ENCODE measurements at regions not wholly inside any gene's neighbourhood (a gene's known extent, or its start where the extent isn't known, plus 50 kb on each side); places are given as distances from the start of the nearest gene placed in this dataset.

- Histone ChIP-seq H3K27me3 (ENCODE audit: control insufficient read depth in 1 of 2, insufficient read depth in 2 of 2, low read length in 2 of 2) (no peaks in the 10 kb centered on the region), H3K27ac (ENCODE audit: low read depth in 2 of 2, low read length in 1 of 2) (no peak overlapping the region), H3K36me3 (ENCODE audit: control insufficient read depth in 2 of 2, insufficient read depth in 2 of 2, low read length in 1 of 2) (no peaks in the 10 kb centered on the region), H3K4me1 (ENCODE audit: control insufficient read depth in 2 of 2, insufficient read depth in 2 of 2, low read length in 1 of 2) (no peaks in the 10 kb centered on the region), H3K4me3 (ENCODE audit: low read depth in 1 of 2, low read length in 2 of 2) (no peak overlapping the region), H3K9me3 (ENCODE audit: control insufficient read depth in 2 of 2, insufficient read depth in 1 of 2, low read depth in 1 of 2, low read length in 1 of 2) (no peaks in the 10 kb centered on the region)
- WGBS, 2 donors, result 81 to 82% methylated on average over 6 of the region's 6 CpGs
Observed at GRCh38 chr6:156508923-156509322, 268.3 kb upstream of the ARID1B start.

DNA sequence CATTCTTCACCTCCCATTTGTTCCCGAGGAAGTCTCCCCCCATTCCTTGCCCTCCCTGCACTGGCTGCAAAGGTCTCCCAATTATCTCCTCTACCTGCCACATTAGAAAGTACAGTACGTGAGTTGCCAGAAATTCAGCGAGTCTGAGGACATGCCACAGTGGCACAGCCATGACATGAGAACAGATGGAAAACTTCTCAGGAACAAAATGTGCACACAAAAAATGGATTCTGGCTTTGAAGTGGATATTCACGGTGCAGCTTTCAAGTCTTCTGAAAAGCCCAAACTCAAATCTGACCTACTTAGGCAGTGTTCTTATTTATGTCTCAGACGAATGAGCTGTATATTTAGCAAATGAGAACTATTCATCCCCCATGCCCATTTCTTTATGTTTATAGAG lies 269.1 kb upstream of the ARID1B start:
- Histone ChIP-seq H3K27ac (ENCODE audit: low read depth in 2 of 2, low read length in 1 of 2) (no peak overlapping the region), H3K4me3 (ENCODE audit: low read depth in 1 of 2, low read length in 2 of 2) (no peak overlapping the region), H3K36me3 (ENCODE audit: control insufficient read depth in 2 of 2, insufficient read depth in 2 of 2, low read length in 1 of 2) (no peaks in the 10 kb centered on the region), H3K9me3 (ENCODE audit: control insufficient read depth in 2 of 2, insufficient read depth in 1 of 2, low read depth in 1 of 2, low read length in 1 of 2) (no peaks in the 10 kb centered on the region), H3K4me1 (ENCODE audit: control insufficient read depth in 2 of 2, insufficient read depth in 2 of 2, low read length in 1 of 2) (no peaks in the 10 kb centered on the region), H3K27me3 (ENCODE audit: control insufficient read depth in 1 of 2, insufficient read depth in 2 of 2, low read length in 2 of 2) (no peaks in the 10 kb centered on the region)
- 70 to 71% methylated on average over 5 of the region's 5 CpGs for WGBS, 2 donors

DNA sequence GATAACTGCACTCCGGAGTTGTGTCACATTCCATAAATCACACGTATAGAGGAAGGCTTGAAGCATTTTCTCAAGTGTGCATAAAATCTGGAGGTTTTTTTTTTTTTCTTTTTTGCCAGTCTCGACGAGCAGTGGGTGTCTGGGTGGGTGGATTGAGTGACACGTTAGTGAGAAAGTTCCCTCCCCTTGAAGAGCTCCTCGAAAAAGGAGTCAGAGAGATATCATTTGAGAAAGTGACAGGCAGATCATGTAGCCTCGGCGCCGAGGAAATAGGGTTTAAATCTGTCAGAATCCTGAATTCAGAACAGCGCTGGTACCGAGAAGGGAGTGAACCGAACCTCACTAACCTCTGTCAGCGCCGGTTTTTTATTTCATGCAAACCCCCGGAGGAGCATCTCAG lies 269.5 kb upstream of the ARID1B start:
- H3K4me3 ChIP-seq (ENCODE audit: low read depth in 1 of 2, low read length in 2 of 2), result no peak overlapping the region
- no peaks in the 10 kb centered on the region for H3K36me3 ChIP-seq (ENCODE audit: control insufficient read depth in 2 of 2, insufficient read depth in 2 of 2, low read length in 1 of 2)
- 80 to 87% methylated on average over 15 of the region's 15 CpGs for WGBS, 2 donors
- no peaks in the 10 kb centered on the region for H3K9me3 ChIP-seq (ENCODE audit: control insufficient read depth in 2 of 2, insufficient read depth in 1 of 2, low read depth in 1 of 2, low read length in 1 of 2)
- no peaks in the 10 kb centered on the region for H3K27me3 ChIP-seq (ENCODE audit: control insufficient read depth in 1 of 2, insufficient read depth in 2 of 2, low read length in 2 of 2)
- no peak overlapping the region for H3K27ac ChIP-seq (ENCODE audit: low read depth in 2 of 2, low read length in 1 of 2)
- no peaks in the 10 kb centered on the region for H3K4me1 ChIP-seq (ENCODE audit: control insufficient read depth in 2 of 2, insufficient read depth in 2 of 2, low read length in 1 of 2)

DNA sequence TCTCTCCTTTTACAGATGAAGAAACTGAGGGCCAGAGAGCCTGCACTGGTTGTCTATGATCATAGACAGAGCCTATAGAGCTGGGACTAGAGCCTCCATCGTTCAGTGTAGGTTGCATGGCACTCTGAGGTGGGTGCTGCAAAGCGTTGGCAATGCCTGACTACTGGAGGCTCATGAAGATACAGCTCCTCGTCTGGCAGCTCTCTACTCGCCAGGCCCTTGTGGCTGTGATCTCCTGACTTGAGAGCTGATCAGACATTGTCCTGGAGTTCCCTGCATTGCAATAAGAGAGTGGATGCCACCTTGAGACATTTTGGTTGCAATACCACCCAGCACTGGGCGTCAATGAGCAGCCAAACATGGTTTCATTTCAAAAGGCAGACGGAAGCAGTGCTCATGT lies 270.1 kb upstream of the ARID1B start:
- Histone ChIP-seq H3K9me3 (ENCODE audit: control insufficient read depth in 2 of 2, insufficient read depth in 1 of 2, low read depth in 1 of 2, low read length in 1 of 2) (no peaks in the 10 kb centered on the region), H3K27ac (ENCODE audit: low read depth in 2 of 2, low read length in 1 of 2) (no peak overlapping the region), H3K27me3 (ENCODE audit: control insufficient read depth in 1 of 2, insufficient read depth in 2 of 2, low read length in 2 of 2) (no peaks in the 10 kb centered on the region), H3K4me1 (ENCODE audit: control insufficient read depth in 2 of 2, insufficient read depth in 2 of 2, low read length in 1 of 2) (no peaks in the 10 kb centered on the region), H3K36me3 (ENCODE audit: control insufficient read depth in 2 of 2, insufficient read depth in 2 of 2, low read length in 1 of 2) (no peaks in the 10 kb centered on the region), H3K4me3 (ENCODE audit: low read depth in 1 of 2, low read length in 2 of 2) (no peak overlapping the region)
- 74 to 78% methylated on average over 6 of the region's 6 CpGs for WGBS, 2 donors

DNA sequence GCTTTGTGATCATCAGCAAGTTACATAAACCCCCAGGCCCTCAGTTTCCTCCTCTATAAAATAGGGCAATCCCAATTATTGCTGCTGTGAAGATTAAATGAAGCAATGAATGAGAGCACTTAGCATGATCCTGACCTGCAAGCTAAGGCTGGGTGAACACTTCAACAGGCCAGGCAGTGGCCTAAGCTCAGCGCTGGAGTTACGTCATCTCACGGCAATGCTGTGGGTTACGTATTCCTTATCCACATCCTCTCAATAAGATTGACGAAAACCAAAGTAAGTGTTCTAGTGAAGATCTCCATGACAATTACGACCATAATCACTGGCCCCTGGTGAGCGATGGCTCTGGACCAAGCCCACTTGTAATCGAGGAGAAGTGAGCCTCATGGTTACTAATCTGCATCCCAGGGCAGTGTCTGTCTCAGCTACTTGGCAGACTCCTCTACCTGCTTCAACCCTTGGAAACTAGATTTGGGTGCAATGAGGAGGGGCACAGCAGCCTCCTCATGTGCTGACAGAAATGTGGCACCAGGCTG lies 274.1 kb upstream of the ARID1B start:
- Histone ChIP-seq H3K9me3 (ENCODE audit: control insufficient read depth in 2 of 2, insufficient read depth in 1 of 2, low read depth in 1 of 2, low read length in 1 of 2) (no peaks in the 10 kb centered on the region), H3K4me1 (ENCODE audit: control insufficient read depth in 2 of 2, insufficient read depth in 2 of 2, low read length in 1 of 2) (no peaks in the 10 kb centered on the region), H3K36me3 (ENCODE audit: control insufficient read depth in 2 of 2, insufficient read depth in 2 of 2, low read length in 1 of 2) (no peaks in the 10 kb centered on the region), H3K27me3 (ENCODE audit: control insufficient read depth in 1 of 2, insufficient read depth in 2 of 2, low read length in 2 of 2) (no peaks in the 10 kb centered on the region), H3K4me3 (ENCODE audit: low read depth in 1 of 2, low read length in 2 of 2) (no peak overlapping the region), H3K27ac (ENCODE audit: low read depth in 2 of 2, low read length in 1 of 2) (no peak overlapping the region)
- 89 to 95% methylated on average over 8 of the region's 8 CpGs for WGBS, 2 donors

DNA sequence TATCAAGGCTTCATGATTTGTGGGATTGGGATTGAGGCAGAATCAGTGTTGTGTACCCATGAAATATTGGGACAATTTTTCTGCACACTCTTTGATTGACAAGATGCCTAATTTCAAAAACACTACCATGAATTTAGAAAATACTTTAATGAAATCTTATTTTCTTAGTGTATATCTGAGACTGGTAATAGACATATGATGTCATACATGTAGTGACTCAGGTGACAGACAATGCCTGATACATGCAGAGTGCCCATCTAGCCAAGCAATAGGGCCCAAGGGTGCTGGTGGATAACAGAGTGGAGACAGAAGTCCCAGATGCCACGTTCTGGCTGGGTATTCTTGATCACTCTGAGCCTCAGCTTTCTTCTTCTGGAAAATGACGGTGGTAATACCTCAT lies 279.6 kb upstream of the ARID1B start:
- no peaks in the 10 kb centered on the region for H3K36me3 ChIP-seq (ENCODE audit: control insufficient read depth in 2 of 2, insufficient read depth in 2 of 2, low read length in 1 of 2)
- no peaks in the 10 kb centered on the region for H3K4me1 ChIP-seq (ENCODE audit: control insufficient read depth in 2 of 2, insufficient read depth in 2 of 2, low read length in 1 of 2)
- peaks cover 0 to 3% of the 10 kb centered on the region in 2 donors for H3K27me3 ChIP-seq (ENCODE audit: control insufficient read depth in 1 of 2, insufficient read depth in 2 of 2, low read length in 2 of 2)
- 81 to 83% methylated on average over 2 of the region's 2 CpGs for WGBS, 2 donors
- H3K9me3 ChIP-seq (ENCODE audit: control insufficient read depth in 2 of 2, insufficient read depth in 1 of 2, low read depth in 1 of 2, low read length in 1 of 2), result no peaks in the 10 kb centered on the region
- H3K4me3 ChIP-seq (ENCODE audit: low read depth in 1 of 2, low read length in 2 of 2), result no peak overlapping the region
- no peak overlapping the region for H3K27ac ChIP-seq (ENCODE audit: low read depth in 2 of 2, low read length in 1 of 2)

GRCh38 chr6:156487877-156488276 lies 289.3 kb upstream of the ARID1B start:
- 68 to 72% methylated on average over 2 of the region's 2 CpGs for WGBS, 2 donors
- Histone ChIP-seq H3K36me3 (ENCODE audit: control insufficient read depth in 2 of 2, insufficient read depth in 2 of 2, low read length in 1 of 2) (no peaks in the 10 kb centered on the region), H3K4me1 (ENCODE audit: control insufficient read depth in 2 of 2, insufficient read depth in 2 of 2, low read length in 1 of 2) (no peaks in the 10 kb centered on the region), H3K9me3 (ENCODE audit: control insufficient read depth in 2 of 2, insufficient read depth in 1 of 2, low read depth in 1 of 2, low read length in 1 of 2) (no peaks in the 10 kb centered on the region), H3K27me3 (ENCODE audit: control insufficient read depth in 1 of 2, insufficient read depth in 2 of 2, low read length in 2 of 2) (no peaks in the 10 kb centered on the region), H3K4me3 (ENCODE audit: low read depth in 1 of 2, low read length in 2 of 2) (no peak overlapping the region), H3K27ac (ENCODE audit: low read depth in 2 of 2, low read length in 1 of 2) (no peak overlapping the region)

DNA sequence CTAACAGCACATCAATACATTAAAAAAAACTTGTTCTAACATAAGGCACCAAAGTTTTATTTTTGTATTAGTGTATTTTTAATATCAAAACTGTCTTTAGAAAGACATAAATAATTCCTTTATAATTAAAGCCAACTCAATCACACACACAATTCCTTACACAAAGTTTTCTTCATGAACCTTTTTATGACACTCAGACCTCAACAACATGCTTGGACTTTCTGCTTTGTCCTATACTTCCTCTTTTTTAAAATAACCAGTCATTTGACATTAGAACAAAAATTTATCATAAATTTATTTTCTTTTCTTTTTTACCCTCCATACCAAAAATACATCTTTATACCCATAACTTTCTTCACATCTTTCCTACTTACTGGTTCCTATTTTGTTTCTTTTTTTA lies 292.0 kb upstream of the ARID1B start:
- Histone ChIP-seq H3K4me3 (ENCODE audit: low read depth in 1 of 2, low read length in 2 of 2) (no peak overlapping the region), H3K36me3 (ENCODE audit: control insufficient read depth in 2 of 2, insufficient read depth in 2 of 2, low read length in 1 of 2) (no peaks in the 10 kb centered on the region), H3K4me1 (ENCODE audit: control insufficient read depth in 2 of 2, insufficient read depth in 2 of 2, low read length in 1 of 2) (no peaks in the 10 kb centered on the region), H3K9me3 (ENCODE audit: control insufficient read depth in 2 of 2, insufficient read depth in 1 of 2, low read depth in 1 of 2, low read length in 1 of 2) (no peaks in the 10 kb centered on the region), H3K27ac (ENCODE audit: low read depth in 2 of 2, low read length in 1 of 2) (no peak overlapping the region), H3K27me3 (ENCODE audit: control insufficient read depth in 1 of 2, insufficient read depth in 2 of 2, low read length in 2 of 2) (no peaks in the 10 kb centered on the region)

DNA sequence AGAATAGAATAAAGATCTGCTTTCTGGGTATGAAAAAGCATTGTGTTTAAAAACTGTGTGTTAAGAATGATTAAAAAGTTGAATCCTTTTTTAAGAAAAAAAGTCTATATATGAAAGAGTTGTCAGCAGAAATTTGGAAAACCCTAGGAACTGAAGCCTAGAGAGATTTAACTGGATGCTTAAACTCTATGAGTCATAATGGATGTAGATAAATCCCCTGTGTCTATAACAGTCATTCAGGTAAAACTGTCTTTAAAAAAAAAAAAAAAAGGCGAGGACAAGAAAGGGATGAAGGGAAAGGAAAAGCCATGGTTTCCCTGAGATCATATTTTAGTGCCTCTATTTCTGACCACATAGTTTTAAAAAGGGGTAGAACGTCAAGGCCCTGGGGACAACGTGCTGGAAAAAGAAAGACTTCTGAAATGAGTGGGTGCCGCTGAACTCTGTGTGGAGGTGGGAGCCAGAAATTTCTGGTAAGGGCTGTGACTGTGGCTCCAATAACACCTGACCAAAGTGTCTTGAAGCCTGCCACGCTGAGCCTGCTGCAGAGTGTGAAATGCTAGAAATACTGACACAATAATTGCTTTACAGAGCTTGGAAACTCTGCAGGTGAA lies 302.6 kb upstream of the ARID1B start:
- Histone ChIP-seq H3K9me3 (ENCODE audit: control insufficient read depth in 2 of 2, insufficient read depth in 1 of 2, low read depth in 1 of 2, low read length in 1 of 2) (no peaks in the 10 kb centered on the region), H3K27me3 (ENCODE audit: control insufficient read depth in 1 of 2, insufficient read depth in 2 of 2, low read length in 2 of 2) (no peaks in the 10 kb centered on the region), H3K36me3 (ENCODE audit: control insufficient read depth in 2 of 2, insufficient read depth in 2 of 2, low read length in 1 of 2) (no peaks in the 10 kb centered on the region), H3K4me1 (ENCODE audit: control insufficient read depth in 2 of 2, insufficient read depth in 2 of 2, low read length in 1 of 2) (no peaks in the 10 kb centered on the region), H3K4me3 (ENCODE audit: low read depth in 1 of 2, low read length in 2 of 2) (no peak overlapping the region), H3K27ac (ENCODE audit: low read depth in 2 of 2, low read length in 1 of 2) (no peak overlapping the region)
- 69 to 80% methylated on average over 5 of the region's 5 CpGs for WGBS, 2 donors

DNA sequence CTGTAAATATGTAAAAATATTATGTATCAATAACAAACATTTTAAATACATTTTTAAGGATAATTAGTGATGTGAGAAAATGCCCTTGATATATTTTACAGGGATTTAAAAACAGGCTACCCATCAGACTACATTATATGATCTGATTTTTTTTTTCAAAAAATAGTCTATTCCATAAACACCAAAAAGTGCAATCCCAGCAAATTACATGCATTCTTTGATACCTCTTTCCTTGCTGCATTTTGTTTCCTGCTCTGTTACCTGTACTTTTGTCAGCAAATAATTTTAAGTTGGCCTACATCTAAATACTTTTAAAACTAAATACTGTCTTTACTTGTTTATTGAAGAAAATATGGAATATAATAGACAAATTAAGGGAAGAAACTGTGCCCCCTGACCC lies 306.2 kb upstream of the ARID1B start:
- H3K36me3 ChIP-seq (ENCODE audit: control insufficient read depth in 2 of 2, insufficient read depth in 2 of 2, low read length in 1 of 2), result no peaks in the 10 kb centered on the region
- no peak overlapping the region for H3K4me3 ChIP-seq (ENCODE audit: low read depth in 1 of 2, low read length in 2 of 2)
- no peaks in the 10 kb centered on the region for H3K4me1 ChIP-seq (ENCODE audit: control insufficient read depth in 2 of 2, insufficient read depth in 2 of 2, low read length in 1 of 2)
- no peak overlapping the region for H3K27ac ChIP-seq (ENCODE audit: low read depth in 2 of 2, low read length in 1 of 2)
- H3K27me3 ChIP-seq (ENCODE audit: control insufficient read depth in 1 of 2, insufficient read depth in 2 of 2, low read length in 2 of 2), result no peaks in the 10 kb centered on the region
- H3K9me3 ChIP-seq (ENCODE audit: control insufficient read depth in 2 of 2, insufficient read depth in 1 of 2, low read depth in 1 of 2, low read length in 1 of 2), result no peaks in the 10 kb centered on the region
